Liver (tissue), 8 donors: ENCODE measurements at regions not wholly inside any gene's neighbourhood (a gene's known extent, or its start where the extent isn't known, plus 50 kb on each side); places are given as distances from the start of the nearest gene placed in this dataset.

Experiments used
- DNase-seq: peaks from one replicate; pipeline ENCODE4 v3.0.0-alpha.2; 2017; ENCODE audit warnings: low spot score
- H3K27ac ChIP-seq, 2 donors: one replicate each; pipeline ENCODE4 v1.7.0; 2013; ENCODE audit warnings: inconsistent platforms in 2 of 2, low read length in 2 of 2, control low read depth in 1 of 2, low read depth in 1 of 2, mild to moderate bottlenecking in 1 of 2
- H3K27me3 ChIP-seq, 4 donors: one replicate each; pipeline versions ENCODE4 v1.6.1 to v1.7.0; 2013; ENCODE audit warnings: low read length in 3 of 4, inconsistent platforms in 1 of 4, mild to moderate bottlenecking in 1 of 4, moderate library complexity in 1 of 4; ENCODE audit not compliant: control insufficient read depth in 4 of 4, insufficient read depth in 4 of 4
- H3K36me3 ChIP-seq, 4 donors: one replicate each; pipeline versions ENCODE4 v1.6.1 to v1.7.0; 2013; ENCODE audit warnings: low read length in 3 of 4, mild to moderate bottlenecking in 3 of 4, low read depth in 1 of 4, moderate library complexity in 1 of 4; ENCODE audit not compliant: control insufficient read depth in 4 of 4, insufficient read depth in 3 of 4
- H3K4me1 ChIP-seq, 4 donors: one replicate each; pipeline versions ENCODE4 v1.6.1 to v1.7.0; 2013; ENCODE audit warnings: low read length in 3 of 4, mild to moderate bottlenecking in 3 of 4, moderate library complexity in 1 of 4; ENCODE audit not compliant: control insufficient read depth in 4 of 4, insufficient read depth in 4 of 4
- H3K4me3 ChIP-seq, 3 donors: one replicate each; pipeline versions ENCODE4 v1.6.1 to v1.7.0; 2013; ENCODE audit warnings: low read length in 3 of 3, control low read depth in 1 of 3, low read depth in 1 of 3, mild to moderate bottlenecking in 1 of 3
- H3K9ac ChIP-seq, 2 donors: one replicate each; pipeline ENCODE4 v1.7.0; 2013; ENCODE audit warnings: low read length in 2 of 2, mild to moderate bottlenecking in 2 of 2, moderate library complexity in 2 of 2, control low read depth in 1 of 2, low read depth in 1 of 2
- H3K9me3 ChIP-seq, 4 donors: one replicate each; pipeline versions ENCODE4 v1.6.1 to v1.7.0; 2013; ENCODE audit warnings: low read length in 3 of 4; ENCODE audit not compliant: control insufficient read depth in 4 of 4
- ATF3 ChIP-seq: IDR thresholded peaks from 2 replicates; pipeline ENCODE4 v1.6.1; 2016; ENCODE audit warnings: antibody characterized with exemption
- EGR1 ChIP-seq, 2 donors: IDR thresholded peaks; 2 replicates each; pipeline ENCODE4 v1.6.1; 2016 to 2018; ENCODE audit warnings: antibody characterized with exemption in 2 of 2, low read depth in 2 of 2
- FOXA1 ChIP-seq: IDR thresholded peaks from 2 replicates; pipeline ENCODE4 v1.6.1; 2016; ENCODE audit warnings: antibody characterized with exemption
- FOXA2 ChIP-seq: IDR thresholded peaks from 2 replicates; pipeline ENCODE4 v1.6.1; 2016; ENCODE audit warnings: antibody characterized with exemption
- GABPA ChIP-seq, 2 donors: IDR thresholded peaks in 1 of 2; conservative IDR thresholded peaks in 1 of 2; 2 replicates each; pipeline ENCODE4 v1.6.1; 2016; ENCODE audit warnings: antibody characterized with exemption in 2 of 2, mild to moderate bottlenecking in 1 of 2, moderate library complexity in 1 of 2
- HNF4A ChIP-seq, 2 donors: conservative IDR thresholded peaks; 2 replicates each; pipeline ENCODE4 v1.6.1; 2016; ENCODE audit warnings: antibody characterized with exemption in 2 of 2, mild to moderate bottlenecking in 2 of 2
- HNF4G ChIP-seq: IDR thresholded peaks from 2 replicates; pipeline ENCODE4 v1.6.1; 2016; ENCODE audit warnings: antibody characterized with exemption
- JUND ChIP-seq, 2 donors: IDR thresholded peaks; 2 replicates each; pipeline ENCODE4 v1.6.1; 2016; ENCODE audit warnings: antibody characterized with exemption in 2 of 2
- NR2F2 ChIP-seq: IDR thresholded peaks from 2 replicates; pipeline ENCODE4 v1.6.1; 2016; ENCODE audit warnings: antibody characterized with exemption
- RAD21 ChIP-seq, 2 donors: IDR thresholded peaks; 2 replicates each; pipeline ENCODE4 v1.6.1; 2016; ENCODE audit warnings: antibody characterized with exemption in 2 of 2, mild to moderate bottlenecking in 2 of 2
- REST ChIP-seq: IDR thresholded peaks from 2 replicates; pipeline ENCODE4 v1.6.1; 2016; ENCODE audit warnings: antibody characterized with exemption, mild to moderate bottlenecking
- RXRA ChIP-seq, 2 donors: IDR thresholded peaks; 2 replicates each; pipeline ENCODE4 v1.6.1; 2017 to 2018; ENCODE audit warnings: antibody characterized with exemption in 2 of 2, mild to moderate bottlenecking in 1 of 2
- SP1 ChIP-seq: IDR thresholded peaks from 2 replicates; pipeline ENCODE4 v1.6.1; 2018; ENCODE audit warnings: antibody characterized with exemption, mild to moderate bottlenecking
- TAF1 ChIP-seq: conservative IDR thresholded peaks from 2 replicates; pipeline ENCODE4 v1.6.1; 2016; ENCODE audit warnings: antibody characterized with exemption, mild to moderate bottlenecking
- YY1 ChIP-seq: IDR thresholded peaks from 2 replicates; pipeline ENCODE4 v1.6.1; 2016; ENCODE audit warnings: antibody characterized with exemption, mild to moderate bottlenecking
- WGBS: extraction: QIAGEN DNeasy Blood & Tissue Kit; methylation state at CpG from one replicate; pipeline ENCODE4 v1.1.7; 2013; 5-methylcytosine and 5-hydroxymethylcytosine counted together
- TF ChIP-seq, protein P1 (sequence below): fragments of 150-350 bp; IDR thresholded peaks from 2 replicates; pipeline ENCODE4 v1.5.1; 2017; ENCODE audit warnings: improper control_type of control experiment, low read depth, low read length; ENCODE audit not compliant: missing input control
- TF ChIP-seq, protein P2 (sequence below): IDR thresholded peaks from 2 replicates; pipeline ENCODE4 v1.6.1; 2016; ENCODE audit warnings: antibody characterized with exemption
- TF ChIP-seq, protein P3 (sequence below): IDR thresholded peaks from 2 replicates; pipeline ENCODE4 v1.6.1; 2016; ENCODE audit warnings: antibody characterized with exemption
- donor health status: healthy.
- donor health status: healthy.
- donor health status: healthy.
- donor health status: healthy.
- donor health status: healthy.

GRCh38 chr5:93088592-93089389 lies 492.2 kb downstream of the NR2F1-AS1 start:
- Histone ChIP-seq H3K9ac (no peak overlapping the region), H3K4me1 (no peaks in the 10 kb centered on the region), H3K9me3 (no peaks in the 10 kb centered on the region), H3K36me3 (no peaks in the 10 kb centered on the region), H3K27me3 (peaks cover 0 to 2% (median 0%) of the 10 kb centered on the region in 4 donors), H3K27ac (no peak overlapping the region), H3K4me3 (no peak overlapping the region)
- no peak for DNase-seq
- TF ChIP-seq REST (no peak), RXRA (IDR thresholded peaks at IDR 0.05) (no peak), HNF4A (conservative IDR thresholded peaks at IDR 0.05) (no peak), TAF1 (no peak), FOXA2 (no peak), EGR1 (IDR thresholded peaks at IDR 0.05; ENCODE audit: low read depth in 2 of 2) (no peak), RAD21 (IDR thresholded peaks at IDR 0.05) (no peak), GABPA (IDR thresholded peaks at IDR 0.05 in 1 of 2, conservative IDR thresholded peaks at IDR 0.05 in 1 of 2) (no peak), NR2F2 (no peak), ATF3 (no peak), SP1 (no peak), JUND (IDR thresholded peaks at IDR 0.05) (no peak), FOXA1 (no peak), YY1 (no peak), HNF4G (no peak)
- TF ChIP-seq, protein P1, sequence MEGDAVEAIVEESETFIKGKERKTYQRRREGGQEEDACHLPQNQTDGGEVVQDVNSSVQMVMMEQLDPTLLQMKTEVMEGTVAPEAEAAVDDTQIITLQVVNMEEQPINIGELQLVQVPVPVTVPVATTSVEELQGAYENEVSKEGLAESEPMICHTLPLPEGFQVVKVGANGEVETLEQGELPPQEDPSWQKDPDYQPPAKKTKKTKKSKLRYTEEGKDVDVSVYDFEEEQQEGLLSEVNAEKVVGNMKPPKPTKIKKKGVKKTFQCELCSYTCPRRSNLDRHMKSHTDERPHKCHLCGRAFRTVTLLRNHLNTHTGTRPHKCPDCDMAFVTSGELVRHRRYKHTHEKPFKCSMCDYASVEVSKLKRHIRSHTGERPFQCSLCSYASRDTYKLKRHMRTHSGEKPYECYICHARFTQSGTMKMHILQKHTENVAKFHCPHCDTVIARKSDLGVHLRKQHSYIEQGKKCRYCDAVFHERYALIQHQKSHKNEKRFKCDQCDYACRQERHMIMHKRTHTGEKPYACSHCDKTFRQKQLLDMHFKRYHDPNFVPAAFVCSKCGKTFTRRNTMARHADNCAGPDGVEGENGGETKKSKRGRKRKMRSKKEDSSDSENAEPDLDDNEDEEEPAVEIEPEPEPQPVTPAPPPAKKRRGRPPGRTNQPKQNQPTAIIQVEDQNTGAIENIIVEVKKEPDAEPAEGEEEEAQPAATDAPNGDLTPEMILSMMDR, result no peak
- TF ChIP-seq, protein P2, sequence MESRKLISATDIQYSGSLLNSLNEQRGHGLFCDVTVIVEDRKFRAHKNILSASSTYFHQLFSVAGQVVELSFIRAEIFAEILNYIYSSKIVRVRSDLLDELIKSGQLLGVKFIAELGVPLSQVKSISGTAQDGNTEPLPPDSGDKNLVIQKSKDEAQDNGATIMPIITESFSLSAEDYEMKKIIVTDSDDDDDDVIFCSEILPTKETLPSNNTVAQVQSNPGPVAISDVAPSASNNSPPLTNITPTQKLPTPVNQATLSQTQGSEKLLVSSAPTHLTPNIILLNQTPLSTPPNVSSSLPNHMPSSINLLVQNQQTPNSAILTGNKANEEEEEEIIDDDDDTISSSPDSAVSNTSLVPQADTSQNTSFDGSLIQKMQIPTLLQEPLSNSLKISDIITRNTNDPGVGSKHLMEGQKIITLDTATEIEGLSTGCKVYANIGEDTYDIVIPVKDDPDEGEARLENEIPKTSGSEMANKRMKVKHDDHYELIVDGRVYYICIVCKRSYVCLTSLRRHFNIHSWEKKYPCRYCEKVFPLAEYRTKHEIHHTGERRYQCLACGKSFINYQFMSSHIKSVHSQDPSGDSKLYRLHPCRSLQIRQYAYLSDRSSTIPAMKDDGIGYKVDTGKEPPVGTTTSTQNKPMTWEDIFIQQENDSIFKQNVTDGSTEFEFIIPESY, result no peak
- TF ChIP-seq, protein P3, sequence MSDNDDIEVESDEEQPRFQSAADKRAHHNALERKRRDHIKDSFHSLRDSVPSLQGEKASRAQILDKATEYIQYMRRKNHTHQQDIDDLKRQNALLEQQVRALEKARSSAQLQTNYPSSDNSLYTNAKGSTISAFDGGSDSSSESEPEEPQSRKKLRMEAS, result no peak
- 74% methylated on average over 7 of the region's 7 CpGs for WGBS
